GM10266 (cell line): ENCODE measurements at regions not wholly inside any gene's neighbourhood (a gene's known extent, or its start where the extent isn't known, plus 50 kb on each side); places are given as distances from the start of the nearest gene placed in this dataset.

Experiments
- DNase-seq: peaks from one replicate; pipeline ENCODE4 v3.0.0; 2012; ENCODE audit errors: extremely low spot score
- TF ChIP-seq, protein P1 (sequence below): IDR thresholded peaks from 2 replicates; pipeline ENCODE4 v1.5.1; 2012; ENCODE audit warnings: mild to moderate bottlenecking, low read depth; ENCODE audit not compliant: control insufficient read depth, insufficient read depth; ENCODE audit errors: missing control alignments

DNA sequence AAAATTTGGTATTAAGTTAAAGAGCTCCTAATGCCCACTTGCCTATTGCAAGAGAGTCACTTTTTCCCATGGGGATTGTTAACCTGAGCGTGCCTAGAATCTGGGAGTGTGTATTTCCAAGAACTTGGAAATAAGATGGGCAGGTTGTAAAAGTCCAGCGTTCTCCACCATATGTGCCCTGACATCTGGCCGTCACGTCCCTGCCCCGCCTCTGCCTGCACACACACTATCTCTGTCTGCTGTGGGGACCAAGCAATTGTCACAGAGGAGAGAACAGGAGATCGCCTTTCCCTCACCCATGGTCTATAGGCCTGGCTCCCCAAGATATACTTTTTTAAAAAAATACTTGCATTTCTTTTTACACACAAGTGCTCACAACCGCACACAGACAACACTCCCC lies 396.5 kb upstream of the PFKP start:
- no peak for DNase-seq
- TF ChIP-seq, protein P1, sequence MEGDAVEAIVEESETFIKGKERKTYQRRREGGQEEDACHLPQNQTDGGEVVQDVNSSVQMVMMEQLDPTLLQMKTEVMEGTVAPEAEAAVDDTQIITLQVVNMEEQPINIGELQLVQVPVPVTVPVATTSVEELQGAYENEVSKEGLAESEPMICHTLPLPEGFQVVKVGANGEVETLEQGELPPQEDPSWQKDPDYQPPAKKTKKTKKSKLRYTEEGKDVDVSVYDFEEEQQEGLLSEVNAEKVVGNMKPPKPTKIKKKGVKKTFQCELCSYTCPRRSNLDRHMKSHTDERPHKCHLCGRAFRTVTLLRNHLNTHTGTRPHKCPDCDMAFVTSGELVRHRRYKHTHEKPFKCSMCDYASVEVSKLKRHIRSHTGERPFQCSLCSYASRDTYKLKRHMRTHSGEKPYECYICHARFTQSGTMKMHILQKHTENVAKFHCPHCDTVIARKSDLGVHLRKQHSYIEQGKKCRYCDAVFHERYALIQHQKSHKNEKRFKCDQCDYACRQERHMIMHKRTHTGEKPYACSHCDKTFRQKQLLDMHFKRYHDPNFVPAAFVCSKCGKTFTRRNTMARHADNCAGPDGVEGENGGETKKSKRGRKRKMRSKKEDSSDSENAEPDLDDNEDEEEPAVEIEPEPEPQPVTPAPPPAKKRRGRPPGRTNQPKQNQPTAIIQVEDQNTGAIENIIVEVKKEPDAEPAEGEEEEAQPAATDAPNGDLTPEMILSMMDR, result no peak

DNA sequence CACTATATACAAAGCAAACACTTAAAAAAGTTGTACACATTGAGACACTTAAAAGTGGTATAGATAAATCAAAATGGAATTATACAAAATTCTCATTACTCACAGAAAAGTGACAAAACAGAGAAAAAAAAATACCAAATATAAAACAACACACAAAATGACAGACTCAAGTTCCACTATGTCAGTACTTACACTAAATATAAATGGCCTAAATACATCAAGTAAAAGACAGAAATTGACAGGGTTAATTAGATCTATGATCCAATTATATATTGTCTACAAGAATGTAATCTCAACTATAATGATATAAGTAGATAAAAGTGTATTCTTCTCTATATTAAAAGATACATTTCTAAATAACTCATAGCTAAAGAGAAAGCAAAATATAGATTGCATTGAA lies 401.6 kb upstream of the PFKP start:
- TF ChIP-seq, protein P1, result no peak
- DNase-seq, result no peak

DNA sequence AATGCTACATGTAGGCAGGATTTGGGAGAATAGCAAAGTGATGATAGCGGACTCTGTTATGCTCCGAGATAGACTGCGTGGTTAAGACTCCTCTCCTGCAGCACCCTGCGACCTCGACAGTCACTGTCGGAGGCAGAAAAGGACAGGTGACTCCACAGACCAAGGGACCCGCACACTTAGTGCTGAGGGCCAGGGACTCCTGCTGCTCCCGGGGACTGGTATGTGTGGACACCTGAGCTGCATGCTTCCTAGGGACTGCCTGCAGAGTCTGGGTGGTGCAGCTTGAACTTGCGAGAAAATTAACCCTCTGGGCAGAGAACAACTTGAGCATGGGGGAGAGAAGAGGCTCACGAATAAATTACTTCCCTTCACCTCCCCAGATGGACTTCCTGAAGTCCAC lies 407.1 kb upstream of the PFKP start:
- no peak for DNase-seq
- TF ChIP-seq, protein P1, result no peak

DNA sequence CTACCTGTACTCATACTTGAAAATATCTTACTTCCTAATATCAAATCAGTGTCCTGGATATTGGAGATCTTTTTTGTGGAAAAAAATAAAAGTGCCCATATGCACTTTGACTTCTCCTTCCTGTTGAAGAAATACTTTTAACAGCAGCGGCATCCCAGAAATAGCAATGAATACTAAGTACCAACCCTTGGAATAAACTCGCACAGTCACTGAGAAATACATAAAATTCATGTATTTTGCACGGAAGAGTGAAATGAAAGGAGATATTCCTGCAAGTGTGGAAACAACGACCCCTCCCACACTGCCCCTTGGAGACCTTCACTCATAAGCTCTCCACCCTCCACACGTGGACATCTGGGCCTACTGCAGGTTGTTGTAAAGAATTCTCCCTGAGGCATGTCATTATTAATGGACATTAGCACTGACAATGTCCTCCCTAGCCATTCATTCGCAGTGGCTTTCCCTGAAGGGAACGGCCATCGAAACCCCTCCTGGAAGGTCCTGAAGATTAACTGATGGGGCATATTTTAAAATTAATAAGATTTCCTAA lies 407.6 kb upstream of the PFKP start:
- TF ChIP-seq, protein P1, result no peak
- no peak for DNase-seq

DNA sequence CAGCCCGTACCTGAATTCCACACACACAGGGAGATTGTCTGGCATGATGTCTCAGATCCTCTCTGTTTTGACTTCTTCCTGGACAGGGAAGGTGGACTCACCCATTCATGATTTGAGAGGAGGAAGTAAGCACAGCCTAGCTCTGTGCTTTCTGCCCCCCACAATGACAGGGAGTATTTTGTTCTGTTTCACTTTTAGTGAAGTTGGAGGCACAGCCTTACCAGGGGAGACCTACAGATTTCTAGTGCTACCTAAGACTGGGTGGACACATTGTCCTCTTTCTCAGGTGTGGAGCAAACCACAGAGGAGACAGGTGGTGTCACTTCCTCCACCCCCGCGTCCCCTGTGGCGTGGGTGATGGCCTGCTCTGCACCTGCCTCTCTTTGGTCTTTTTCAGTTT lies 408.6 kb upstream of the PFKP start:
- DNase-seq, result no peak
- TF ChIP-seq, protein P1, result no peak

DNA sequence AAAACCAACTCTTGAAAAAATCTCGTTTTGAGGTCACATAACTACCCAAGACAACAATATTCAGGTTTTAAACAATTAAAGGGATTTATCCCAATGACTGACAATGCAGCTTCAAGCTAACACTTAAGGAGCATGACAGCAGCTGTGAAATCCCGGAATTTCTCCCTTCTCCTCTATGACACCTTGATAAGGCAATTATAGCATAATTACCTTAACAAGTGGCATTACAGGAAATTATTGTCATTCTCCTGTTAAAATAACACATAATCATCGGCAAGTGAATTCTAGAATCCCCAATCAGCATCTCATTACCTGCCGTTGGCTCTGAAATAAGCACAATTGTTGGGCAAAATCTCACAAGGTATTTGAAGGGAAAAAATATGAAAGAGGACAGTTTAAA lies 417.0 kb upstream of the PFKP start:
- DNase-seq, result no peak
- TF ChIP-seq, protein P1, result no peak

DNA sequence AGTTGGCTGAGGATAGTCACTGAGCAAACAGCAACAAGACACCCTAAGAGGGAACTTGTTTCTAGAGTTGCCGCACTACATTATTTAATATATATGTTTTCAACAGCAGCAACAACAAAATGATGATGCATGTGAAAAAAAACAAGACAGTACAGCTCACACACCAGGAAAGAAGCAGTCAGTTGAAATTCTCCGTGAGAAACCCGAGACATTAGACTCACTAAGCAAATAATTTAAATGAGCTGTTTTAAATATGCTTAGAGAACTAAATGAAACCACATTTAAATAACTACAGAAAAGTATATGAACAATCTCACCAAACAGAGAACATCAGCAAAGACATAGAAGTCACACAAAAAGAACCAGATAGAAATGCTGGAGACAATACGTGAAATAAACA lies 426.3 kb upstream of the PFKP start:
- DNase-seq, result no peak
- TF ChIP-seq, protein P1, result no peak

DNA sequence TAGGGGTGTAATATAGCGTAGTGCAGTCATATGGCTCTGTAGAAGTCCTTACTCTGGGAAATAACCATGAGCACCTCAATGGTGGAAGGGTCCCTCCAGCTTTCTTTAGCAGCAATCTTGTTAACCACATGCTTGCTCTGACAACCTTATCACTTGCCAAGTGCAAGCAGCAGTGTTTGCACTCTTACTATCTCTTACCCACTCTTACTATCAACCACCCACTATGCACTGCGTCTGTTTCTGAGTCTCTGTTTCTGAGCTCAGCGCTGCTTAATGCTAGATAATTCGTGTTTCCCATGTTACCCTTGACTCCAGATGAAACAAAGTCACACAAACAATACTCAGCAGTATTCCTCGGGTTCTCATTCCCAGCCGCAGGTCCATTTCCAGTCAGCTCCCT lies 433.7 kb upstream of the PFKP start:
- DNase-seq, result no peak
- TF ChIP-seq, protein P1, result no peak
